ENCODE measurements at regions not wholly inside any gene's neighbourhood (a gene's known extent, or its start where the extent isn't known, plus 50 kb on each side); places are given as distances from the start of the nearest gene placed in this dataset.

GRCh38 chr1:163774978-163775620 lies 453.3 kb downstream of the NUF2 start:
- no peak for TF ChIP-seq CTCF (IDR thresholded peaks at IDR 0.05)
- no peak for TF ChIP-seq POLR2A (IDR thresholded peaks at IDR 0.05)
